Right ventricle myocardium superior (tissue), 1 donor: ENCODE measurements at regions not wholly inside any gene's neighbourhood (a gene's known extent, or its start where the extent isn't known, plus 50 kb on each side); places are given as distances from the start of the nearest gene placed in this dataset.

Experiments used
- ATAC-seq: fragments of 200-7000 bp; cut with Tn5 transposase; one replicate; pipeline ENCODE4 v1.9.1; 2020; ENCODE audit warnings: mild to moderate bottlenecking; ENCODE audit not compliant: poor library complexity
- DNase-seq: peaks from one replicate; pipeline ENCODE4 v3.0.0-alpha.2; 2020
- intact Hi-C: fragments of 100-400 bp; cut with DNase I; formaldehyde crosslinking; loops from one replicate; pipeline ENCODE4 v1.11.2; 2022
- donor health status: DM: no; HTN: yes; CAD: no; lungs with severe emphysema.

DNA sequence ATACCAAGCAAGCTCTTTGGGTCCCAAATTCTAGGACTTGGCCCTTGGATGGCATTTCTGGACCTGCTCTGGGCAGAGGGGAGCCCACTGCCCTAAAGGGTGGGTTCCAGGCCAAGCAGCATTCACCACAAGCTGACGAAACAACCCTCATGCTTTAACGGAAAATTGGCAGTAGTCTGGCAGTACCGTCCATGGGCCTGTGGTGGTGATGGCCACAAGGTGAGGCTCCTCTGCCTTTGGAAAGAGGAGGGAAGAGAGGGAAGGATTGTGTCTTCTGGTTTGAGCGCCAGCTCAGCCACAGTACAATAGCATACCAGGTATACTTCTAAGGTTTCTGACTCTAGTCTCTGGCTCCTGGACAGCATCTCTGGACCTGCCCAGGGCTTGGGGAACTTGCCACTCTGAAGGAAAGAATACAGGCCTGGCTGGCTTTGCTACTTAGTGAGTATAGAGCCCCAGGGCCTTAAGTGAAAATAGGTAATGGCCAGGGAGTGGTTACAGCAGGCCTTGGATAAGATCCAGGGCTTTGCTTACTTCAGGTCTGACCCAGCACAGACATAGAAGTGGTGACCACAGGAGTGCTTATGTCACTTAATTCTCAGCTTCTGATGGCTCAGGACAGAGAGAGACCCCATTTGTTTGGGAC, 595.5 kb downstream of the LMO7 start:
- DNase-seq: no peak
- no peak for ATAC-seq
- intact Hi-C loops: no loop called here

DNA sequence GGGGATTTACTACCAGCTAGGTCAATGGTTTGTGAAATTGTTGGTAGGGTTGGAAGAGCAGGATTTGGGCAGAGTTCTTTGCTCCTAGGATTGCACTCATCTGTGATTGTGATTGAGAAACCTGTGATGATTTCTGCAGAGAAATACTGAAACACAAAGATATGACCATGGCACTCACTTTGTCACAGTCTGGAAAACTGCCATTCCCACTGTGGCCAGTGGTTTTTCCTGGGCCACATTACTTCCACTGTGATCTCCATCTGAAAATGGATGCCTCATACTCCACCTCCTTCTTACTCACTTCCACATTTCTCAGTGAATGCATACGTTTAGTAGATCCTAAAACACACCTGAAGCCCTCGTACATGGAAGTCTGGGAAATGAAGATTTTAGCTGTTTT, 593.2 kb downstream of the LMO7 start:
- DNase-seq (no peak), ATAC-seq (no peak)
- intact Hi-C loops: no loop called here

DNA sequence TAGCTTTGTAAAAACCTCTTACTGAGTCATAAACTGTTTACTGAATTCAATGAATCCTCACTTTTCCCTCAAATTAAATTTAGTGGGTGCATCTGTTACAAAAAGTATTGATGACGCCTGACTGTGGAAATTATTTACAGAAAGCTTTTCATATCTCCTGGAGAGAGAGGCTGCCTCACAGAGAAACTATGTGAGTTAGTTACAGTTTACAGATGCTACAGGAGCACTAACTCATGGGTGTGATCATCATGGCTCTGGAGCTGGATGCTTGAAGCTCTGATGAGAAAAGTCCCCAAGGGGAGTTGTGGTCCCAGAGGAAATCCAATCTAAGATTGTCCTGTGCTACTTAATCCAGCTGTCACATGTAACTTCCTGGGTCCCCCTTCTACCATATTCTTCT, 590.8 kb downstream of the LMO7 start:
- intact Hi-C loops: no loop called here
- no peak for ATAC-seq
- DNase-seq: no peak

DNA sequence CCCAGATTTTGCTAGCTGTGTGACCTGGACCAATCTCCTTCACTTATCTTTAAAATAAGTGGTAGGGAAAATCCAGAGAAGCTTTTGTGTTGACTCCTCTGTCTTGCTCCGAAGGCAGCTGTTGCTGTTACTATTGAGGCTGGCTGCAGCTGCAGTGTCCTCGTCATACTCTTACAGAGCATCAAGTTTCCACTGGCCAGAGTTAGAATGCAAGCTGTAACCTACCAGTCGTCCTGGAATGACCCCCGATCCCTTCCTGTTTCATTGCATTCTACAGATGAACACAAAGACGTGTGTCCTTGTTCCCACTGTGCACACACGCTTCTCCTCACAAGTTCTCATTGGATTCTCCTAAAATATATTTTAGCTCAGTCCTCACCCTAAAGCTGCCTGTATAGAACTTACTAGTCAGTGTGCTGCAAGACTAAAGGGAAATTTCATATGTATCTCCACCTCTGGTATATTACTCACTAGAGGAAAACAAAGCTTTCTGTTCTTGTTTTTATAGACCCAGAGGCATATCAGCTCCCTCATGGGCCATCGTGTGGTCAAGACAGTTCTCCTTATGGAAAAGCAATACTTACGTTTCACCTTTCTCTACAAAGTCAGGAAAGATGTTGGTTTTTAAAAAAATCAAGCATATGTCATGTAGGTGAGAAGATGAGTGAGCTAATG, 589.8 kb downstream of the LMO7 start:
- intact Hi-C loops: no loop called here
- DNase-seq (peak; percentile 40), ATAC-seq (peak; percentile 92)

DNA sequence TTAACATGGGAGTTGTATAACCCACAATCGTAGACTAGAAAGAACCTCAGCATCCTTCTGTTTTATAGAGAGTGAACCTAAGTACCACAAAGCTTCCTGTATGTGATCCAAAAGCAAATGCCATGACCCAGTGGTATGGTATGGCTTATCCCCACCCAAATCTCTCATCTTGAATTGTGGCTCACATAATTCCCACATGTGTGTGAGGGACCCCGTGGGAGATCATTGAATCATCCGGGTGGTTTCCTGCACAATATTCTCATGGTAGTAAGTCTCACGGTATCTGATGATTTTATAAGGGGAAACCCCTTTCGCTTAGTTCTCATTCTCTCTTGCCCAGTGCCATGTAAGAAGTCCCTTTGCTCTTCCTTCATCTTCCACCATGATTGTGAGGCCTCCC, 587.9 kb downstream of the LMO7 start:
- DNase-seq (no peak), ATAC-seq (no peak)
- intact Hi-C loops: loop anchor here (5.0 kb wide), 1 partner anchor 248 kb away; no protein-coding TSS in a partner anchor

DNA sequence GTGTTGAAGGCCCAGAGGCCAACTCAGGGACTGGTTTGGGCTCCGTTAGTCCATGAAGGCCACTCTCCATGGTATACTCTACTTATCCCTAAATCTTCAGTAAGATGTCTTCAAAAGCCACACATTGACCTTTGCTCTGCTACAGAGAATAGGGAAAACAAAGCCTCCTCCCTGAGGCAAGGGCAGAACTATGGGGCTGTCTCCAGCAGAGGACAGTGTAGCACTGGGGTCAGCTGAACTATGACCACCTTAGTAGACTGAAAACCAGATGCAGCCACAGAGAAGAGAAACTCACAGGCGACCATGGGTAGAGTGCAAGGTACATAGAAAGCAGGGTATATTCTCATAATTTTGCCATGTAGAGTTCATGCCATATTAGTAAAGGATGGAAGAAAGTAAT, 587.4 kb downstream of the LMO7 start:
- ATAC-seq: peak; percentile 38
- no peak for DNase-seq
- intact Hi-C loops: loop anchor here (5.0 kb wide), 1 partner anchor 249 kb away; no protein-coding TSS in a partner anchor

DNA sequence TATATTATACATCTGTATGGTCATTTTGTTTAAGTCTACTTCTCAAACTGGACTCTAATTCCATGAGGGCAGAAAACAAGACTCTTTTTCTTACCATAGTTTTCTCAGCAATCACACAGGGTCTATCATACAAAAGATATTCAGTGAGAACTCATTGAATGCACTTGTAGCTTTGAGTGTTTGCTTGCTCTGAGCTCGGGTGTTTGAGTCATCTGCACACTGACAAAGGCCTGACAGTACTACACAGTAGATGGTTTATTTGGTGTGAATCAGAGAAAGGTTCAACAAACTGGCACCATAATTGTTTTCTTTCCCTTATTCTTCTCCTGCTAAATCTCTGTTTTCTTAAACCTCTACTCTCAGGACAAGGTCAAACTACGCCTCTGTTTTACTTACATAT, 586.4 kb downstream of the LMO7 start:
- no peak for ATAC-seq

DNA sequence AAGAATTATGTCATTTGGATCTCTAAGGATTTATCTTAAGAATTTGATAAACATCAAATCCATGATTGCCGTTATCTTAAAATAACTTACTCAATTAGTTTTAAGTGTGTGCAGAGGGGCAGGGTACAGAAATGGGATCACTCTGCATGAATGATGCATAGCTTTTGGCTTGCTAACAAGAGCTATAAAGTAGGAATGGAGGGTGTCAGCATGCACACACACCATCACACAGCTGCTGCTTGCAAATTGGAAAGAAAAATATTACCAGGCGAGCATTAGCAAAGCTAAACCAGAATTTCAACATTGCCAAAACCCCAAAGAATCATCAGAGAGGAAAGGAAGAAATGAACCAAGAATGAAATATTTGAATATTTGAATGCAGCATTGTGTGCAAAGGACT, 580.6 kb downstream of the LMO7 start:
- no peak for DNase-seq
- intact Hi-C loops: no loop called here
- no peak for ATAC-seq

More for the DNA sequence above, 586.4 kb downstream of the LMO7 start:
- no peak for DNase-seq
- intact Hi-C loops: loop anchor here (5.0 kb wide), 1 partner anchor 250 kb away; no protein-coding TSS in a partner anchor

DNA sequence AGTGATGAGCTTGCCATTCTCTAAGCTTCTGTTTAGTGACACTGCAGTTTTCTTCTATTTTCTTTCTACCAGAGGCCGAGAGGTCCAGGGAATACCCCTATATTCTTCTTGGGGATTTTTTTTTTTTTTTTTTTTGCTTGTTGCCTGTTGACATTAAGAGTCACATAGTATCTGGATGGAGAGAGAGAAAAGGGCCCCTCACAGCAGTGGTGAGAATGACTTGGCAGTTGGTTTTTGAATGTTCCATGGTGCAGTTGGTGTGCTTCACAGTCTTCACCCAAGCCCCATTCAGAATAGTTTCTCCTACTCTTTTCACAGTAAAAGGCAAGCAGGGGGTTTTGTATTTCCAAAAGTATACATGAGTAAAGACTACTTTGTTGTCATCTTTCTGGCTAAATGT, 577.9 kb downstream of the LMO7 start:
- DNase-seq (no peak), ATAC-seq (no peak)
- intact Hi-C loops: no loop called here

DNA sequence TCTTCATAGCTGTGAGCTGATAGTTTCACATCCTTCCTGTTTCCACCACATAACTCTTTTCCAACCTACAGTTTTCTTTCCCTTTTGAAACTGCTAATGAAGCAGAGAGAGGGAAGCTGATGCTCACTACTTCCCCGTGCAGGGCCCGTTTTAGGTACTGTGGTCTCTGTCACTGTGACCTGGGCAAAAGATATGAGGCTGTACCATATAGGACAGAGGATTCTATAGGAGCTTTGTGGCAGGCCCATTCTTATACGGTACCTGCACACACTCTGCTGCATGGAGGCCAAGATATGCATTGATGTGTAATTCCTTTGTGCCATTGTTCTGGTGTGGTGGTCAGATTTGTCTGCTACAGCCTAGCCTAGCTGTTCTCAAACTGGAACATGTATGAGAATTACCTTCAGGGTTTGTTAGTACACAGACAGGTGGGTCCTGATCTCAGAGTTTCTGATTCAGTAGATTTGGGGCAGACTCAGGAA, 577.3 kb downstream of the LMO7 start:
- DNase-seq (no peak), ATAC-seq (no peak)
- intact Hi-C loops: no loop called here

DNA sequence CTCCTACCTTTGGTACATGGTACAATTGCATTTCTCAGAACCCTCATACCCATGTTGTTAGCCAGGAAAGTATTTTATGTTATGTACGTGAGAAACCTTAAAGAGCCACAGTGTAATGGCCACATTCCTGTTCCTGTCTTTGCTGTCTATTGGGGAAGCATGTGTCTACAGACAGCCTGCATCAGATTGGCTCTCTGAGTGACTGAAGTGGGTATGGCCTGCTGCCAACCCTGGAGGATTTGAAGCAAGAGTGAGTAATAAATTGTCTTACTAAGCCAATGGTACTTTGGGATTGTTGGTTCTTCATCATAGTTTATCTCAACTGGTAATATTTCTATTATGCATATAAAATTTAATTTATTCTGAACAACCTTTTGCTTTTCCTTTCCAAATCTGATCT, 574.1 kb downstream of the LMO7 start:
- ATAC-seq: peak; percentile 68
- DNase-seq: peak; percentile 55
- intact Hi-C loops: no loop called here

DNA sequence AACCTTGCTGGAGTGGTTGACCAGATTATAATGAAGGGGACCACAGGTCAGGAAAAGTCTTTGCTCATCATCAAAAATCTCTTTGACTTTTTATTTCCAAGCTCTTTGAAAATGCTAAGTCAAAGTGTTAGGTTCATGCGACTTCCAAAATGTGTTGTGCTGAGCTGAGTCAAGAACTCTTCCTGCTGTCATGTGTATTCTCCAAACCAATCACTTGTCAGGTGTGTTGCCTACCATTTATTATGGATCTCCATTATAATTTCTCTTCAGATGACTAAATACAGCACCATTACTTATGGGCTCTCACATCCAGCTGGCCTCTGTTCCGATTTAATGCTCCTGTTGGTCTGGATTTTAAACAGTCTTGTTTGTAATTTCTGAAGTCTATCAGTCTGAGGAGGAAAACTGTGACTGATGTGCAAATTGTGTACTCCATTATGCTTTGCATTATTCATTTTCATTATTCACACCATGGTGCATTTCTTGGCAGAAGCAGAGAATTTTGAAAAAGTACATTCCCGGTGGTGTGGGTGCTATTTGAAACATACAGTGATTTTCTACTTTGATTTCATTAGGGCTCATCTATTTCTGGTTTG, 562.5 kb downstream of the LMO7 start:
- intact Hi-C loops: no loop called here
- DNase-seq (no peak), ATAC-seq (no peak)

DNA sequence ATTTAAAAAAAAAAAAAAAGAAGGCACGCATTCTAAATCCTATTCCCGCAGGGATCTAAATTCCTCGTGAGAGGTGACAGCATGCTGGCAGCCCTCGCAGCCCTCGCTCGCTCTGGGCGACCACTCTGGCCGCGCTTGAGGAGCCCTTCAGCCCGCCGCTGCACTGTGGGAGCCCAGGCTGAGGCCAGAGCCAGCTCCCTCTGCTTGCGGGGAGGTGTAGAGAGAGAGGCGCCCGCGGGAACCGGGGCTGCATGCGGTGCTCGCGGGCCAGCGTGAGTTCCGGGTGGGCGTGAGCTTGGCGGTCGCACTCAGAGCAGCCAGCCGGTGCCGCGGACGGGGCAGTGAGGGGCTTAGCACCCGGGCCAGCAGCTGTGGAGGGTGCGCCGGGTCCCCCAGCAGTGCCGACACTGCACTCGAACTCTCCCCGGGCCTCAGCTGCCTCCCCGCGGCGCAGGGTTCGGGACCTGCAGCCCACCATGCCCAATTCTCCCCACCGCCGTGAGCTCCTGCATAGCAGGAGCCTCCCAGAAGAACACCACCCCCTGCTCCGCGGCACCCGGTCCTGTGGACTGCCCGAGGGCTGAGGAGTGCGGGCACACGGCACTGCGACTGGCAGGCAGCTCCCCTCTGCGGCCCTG, 553.9 kb downstream of the LMO7 start:
- DNase-seq (peak; percentile 32), ATAC-seq (no peak)
- intact Hi-C loops: no loop called here

DNA sequence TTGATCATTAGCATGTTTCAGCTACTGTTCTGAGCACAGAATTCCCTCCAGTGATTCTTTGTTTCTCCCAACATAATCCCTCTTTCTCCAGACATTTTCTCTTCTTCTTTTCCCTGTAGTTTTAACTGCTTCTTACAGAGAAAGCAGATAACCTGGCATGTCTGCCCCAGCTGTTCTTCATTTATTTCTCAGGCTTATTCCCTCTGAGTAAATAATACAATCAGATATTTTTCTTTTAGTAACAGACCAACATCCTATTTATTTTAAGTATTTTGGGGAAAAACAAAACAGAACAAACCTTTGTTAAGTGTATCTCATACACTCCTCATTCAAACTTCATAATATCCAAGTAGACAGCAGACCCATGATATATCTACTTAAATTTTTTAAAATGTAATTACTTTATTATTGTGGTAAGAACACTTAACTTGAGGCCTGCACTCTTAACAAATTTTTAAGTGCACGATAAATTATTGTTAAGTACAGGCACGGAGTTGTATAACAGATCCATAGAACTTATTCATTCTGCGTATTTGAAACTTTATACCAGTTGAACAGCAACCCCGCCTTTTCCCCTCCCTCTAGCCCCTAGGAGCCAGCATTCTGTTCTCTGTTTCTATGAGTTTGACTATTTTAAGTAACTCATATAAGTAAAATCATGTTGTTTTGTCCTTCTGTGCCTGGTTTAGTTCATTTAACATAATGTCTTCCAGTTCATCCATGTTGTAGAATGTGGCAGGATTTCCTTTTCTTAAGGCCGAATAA, 540.0 kb downstream of the LMO7 start:
- intact Hi-C loops: no loop called here
- ATAC-seq: no peak
- no peak for DNase-seq

DNA sequence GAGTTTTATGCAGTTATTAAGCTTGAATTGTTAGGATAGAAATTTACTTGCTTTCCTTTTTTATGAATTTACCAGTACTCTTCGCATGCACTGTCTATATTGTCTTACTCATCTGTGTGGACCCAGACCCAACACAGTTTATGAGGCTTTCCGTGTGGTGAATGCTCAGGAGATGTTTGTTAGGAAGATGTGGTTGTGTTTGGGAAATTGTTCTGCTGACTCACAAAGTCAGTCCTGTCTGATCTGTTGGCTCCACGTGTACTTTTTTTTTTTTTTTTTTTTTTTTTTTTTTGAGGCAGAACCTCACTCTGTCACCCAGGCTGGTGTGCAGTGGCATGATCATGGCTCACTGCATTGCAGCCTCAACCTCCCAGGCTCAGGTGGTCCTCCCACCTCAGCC, 532.5 kb downstream of the LMO7 start:
- intact Hi-C loops: no loop called here
- no peak for ATAC-seq
- no peak for DNase-seq

DNA sequence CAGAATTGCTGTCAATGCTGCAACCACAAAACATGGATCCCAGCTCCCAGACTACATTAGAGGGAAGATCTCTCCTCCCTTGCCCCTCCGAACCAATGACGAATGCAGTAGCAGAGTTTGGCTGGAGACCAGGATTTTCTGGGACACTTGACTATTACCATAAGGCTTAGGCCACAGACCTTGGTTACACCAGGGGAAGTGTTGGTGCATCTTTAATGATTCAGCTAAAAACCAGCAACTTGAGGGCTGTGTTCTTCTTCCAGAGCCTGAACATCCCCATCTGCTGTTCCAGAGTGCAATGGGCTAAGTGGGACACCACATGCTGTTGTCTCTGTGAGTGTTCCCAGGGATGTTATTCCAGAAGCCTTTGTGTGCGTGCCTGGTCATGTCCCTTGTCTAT, 528.2 kb downstream of the LMO7 start:
- DNase-seq (no peak), ATAC-seq (no peak)
- intact Hi-C loops: no loop called here

DNA sequence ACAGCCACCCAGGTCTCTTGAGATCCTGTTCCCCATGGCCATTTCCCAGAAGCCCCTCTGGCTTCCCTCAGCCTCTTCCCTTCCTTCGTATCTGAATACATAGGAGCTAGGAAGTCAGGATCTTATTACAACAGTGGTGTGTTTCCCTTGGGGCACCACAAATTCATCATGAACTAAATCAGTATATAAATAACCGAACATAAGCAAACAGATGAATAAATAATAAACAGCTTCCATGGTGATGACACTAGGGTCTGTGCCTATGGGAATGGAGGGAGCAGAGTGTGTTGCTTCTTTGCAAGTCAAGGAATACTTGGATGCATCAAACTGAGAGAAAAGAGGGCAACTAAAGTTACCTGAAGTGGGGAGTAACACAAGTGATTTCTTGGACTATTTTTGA, 527.6 kb downstream of the LMO7 start:
- DNase-seq: no peak
- intact Hi-C loops: no loop called here
- no peak for ATAC-seq

DNA sequence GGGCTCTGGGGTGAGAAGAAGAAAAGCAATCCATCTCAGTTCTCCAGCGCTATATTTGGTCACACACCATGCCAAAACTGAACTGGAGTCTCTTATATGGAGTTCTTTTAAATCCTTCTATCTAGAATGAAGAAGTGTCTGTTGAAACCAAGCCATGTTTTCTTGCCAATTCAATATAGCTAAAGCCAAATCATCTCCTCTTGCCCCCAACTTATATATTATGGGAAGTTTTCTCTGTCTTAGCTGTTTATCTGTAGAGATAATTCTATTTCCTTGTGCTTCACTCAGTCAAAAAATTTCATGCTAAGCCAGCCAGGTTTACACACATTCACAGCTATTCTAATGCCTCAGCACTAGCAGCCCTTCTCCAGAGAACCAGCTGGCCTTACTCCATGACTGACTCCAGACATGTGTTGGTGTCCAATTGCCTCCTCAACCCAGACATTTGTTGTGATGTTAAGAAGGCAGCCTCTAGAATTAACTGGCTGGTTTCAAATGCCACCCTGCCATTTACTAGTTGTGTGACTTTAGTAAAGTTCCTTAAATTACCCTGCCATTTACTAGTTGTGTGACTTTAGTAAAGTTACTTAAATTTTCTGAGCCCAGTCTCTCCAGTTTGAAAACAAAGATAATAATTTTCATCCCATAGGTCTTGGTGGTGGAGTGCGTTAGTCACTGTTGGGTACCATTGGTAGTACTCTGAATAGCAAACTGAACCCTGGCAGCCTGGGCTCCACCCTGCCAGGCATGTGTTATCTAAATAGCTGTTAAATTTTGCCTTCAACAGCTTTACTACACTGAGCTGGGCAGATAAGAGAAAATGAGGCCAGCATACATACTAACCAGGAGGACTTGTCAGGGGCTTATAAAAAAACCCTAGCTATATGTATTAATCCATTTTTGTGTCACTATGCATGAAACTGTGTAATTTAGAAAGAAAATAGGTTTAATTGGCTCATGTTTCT, 525.1 kb downstream of the LMO7 start:
- intact Hi-C loops: no loop called here
- ATAC-seq: peak; percentile 64
- DNase-seq: no peak
